Transverse colon (tissue), 4 donors: ENCODE measurements at regions not wholly inside any gene's neighbourhood (a gene's known extent, or its start where the extent isn't known, plus 50 kb on each side); places are given as distances from the start of the nearest gene placed in this dataset.
"Not testable (repeated sequence)": the region's sequence is repeated elsewhere in the genome, so short reads cannot be mapped to it uniquely, and the experiment has no call there.

Source experiments
- DNase-seq: peaks from one replicate; pipeline ENCODE4 v3.0.0-alpha.2; 2019
- H3K27ac ChIP-seq, 4 donors: fragments of 200-600 bp; sonication (generic); 2 replicates each; pipeline ENCODE4 v1.5.1; 2016 to 2018; ENCODE audit warnings: inconsistent platforms in 4 of 4
- H3K27me3 ChIP-seq: fragments of 200-600 bp; sonication (generic); 2 replicates; pipeline ENCODE4 v1.5.1; 2017; ENCODE audit warnings: inconsistent platforms
- H3K36me3 ChIP-seq, 4 donors: fragments of 200-600 bp; sonication (generic); 2 replicates each; pipeline ENCODE4 v1.5.1; 2017 to 2019; ENCODE audit warnings: inconsistent platforms in 4 of 4
- H3K4me1 ChIP-seq, 4 donors: fragments of 200-600 bp; sonication (generic); 2 replicates each; pipeline ENCODE4 v1.5.1; 2017 to 2020; ENCODE audit warnings: inconsistent platforms in 4 of 4
- H3K4me3 ChIP-seq, 4 donors: fragments of 200-600 bp; sonication (generic); 1 replicate in 1 of 4; 2 replicates in 3 of 4; pipeline versions ENCODE4 v1.5.1 to v1.6.1; 2017 to 2019; ENCODE audit warnings: inconsistent platforms in 4 of 4
- H3K9me3 ChIP-seq, 2 donors: fragments of 200-600 bp; sonication (generic); 2 replicates each; pipeline ENCODE4 v1.5.1; 2017 to 2019; ENCODE audit warnings: inconsistent platforms in 2 of 2
- CTCF ChIP-seq, 5 experiments: fragments of 200-600 bp in 3 of 5; fragments of 450-650 bp in 2 of 5; sonication (generic) in 3 of 5; IDR thresholded peaks; 1 replicate in 2 of 5; 2 replicates in 3 of 5; pipeline ENCODE4 v1.5.1; 2016 to 2017; ENCODE audit warnings: antibody characterized with exemption in 5 of 5, inconsistent platforms in 3 of 5, mild to moderate bottlenecking in 2 of 5, moderate library complexity in 1 of 5
- EP300 ChIP-seq: sonication (generic); formaldehyde crosslinking; IDR thresholded peaks from one replicate; pipeline ENCODE4 v1.6.1; 2017; ENCODE audit warnings: antibody characterized with exemption, low read depth
- POLR2A ChIP-seq: fragments of 450-650 bp; IDR thresholded peaks from one replicate; pipeline ENCODE4 v1.6.1; 2016; ENCODE audit warnings: antibody characterized with exemption, mild to moderate bottlenecking, moderate library complexity
- POLR2AphosphoS5 ChIP-seq, 3 donors: sonication (generic); formaldehyde crosslinking; IDR thresholded peaks; one replicate each; pipeline ENCODE4 v1.6.1; 2016; ENCODE audit warnings: antibody characterized with exemption in 3 of 3
- WGBS, 2 donors: methylation state at CpG; one replicate each; pipeline ENCODE4 v1.1.5; 2018; ENCODE audit warnings: low coverage in 1 of 2; 5-methylcytosine and 5-hydroxymethylcytosine counted together
- in situ Hi-C, 4 donors: fragments of 200-750 bp; cut with MboI; loops; one replicate each; pipeline versions ENCODE4 v1.15.0 to v1.15.1; 2017; ENCODE audit warnings: low sequenced_read_pairs in 3 of 4, low pct_ligation_motif_present in 1 of 4, low pct_unique_long_range_greater_than_20kb in 1 of 4
- intact Hi-C: fragments of 100-400 bp; cut with DNase I; formaldehyde crosslinking; loops from one replicate; pipeline ENCODE4 v1.15.1; 2023; ENCODE audit warnings: low total_unique reads

DNA sequence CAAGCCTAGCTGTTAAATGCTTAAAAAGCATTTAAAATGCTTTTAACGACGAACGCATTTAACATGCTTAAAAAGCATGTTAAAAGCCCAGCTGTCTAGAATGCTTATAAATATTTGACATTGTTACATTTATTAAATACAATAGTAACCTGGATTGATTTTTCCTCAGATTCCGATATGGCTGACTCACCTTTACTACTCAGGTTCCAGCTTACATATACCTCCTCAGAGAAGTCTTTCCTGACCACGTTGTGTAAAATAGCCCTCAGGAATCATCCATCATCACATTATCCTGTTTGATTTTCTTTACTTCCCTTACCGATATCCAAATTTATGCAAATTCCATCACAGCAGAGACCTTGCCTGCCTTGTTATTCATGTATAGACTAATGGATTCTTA lies 51.4 kb downstream of the SLC41A2 start:
- peaks cover 0 to 9% (median 0%) of the 10 kb centered on the region in 4 donors for H3K4me1 ChIP-seq
- 92 to 100% methylated on average over 4 to 6 of the region's 6 CpGs for WGBS, 2 donors
- H3K27ac ChIP-seq = no peak overlapping the region
- intact Hi-C loops (no loop called here), in situ Hi-C loops (no loop called here)
- no peaks in the 10 kb centered on the region for H3K9me3 ChIP-seq
- H3K27me3 ChIP-seq = no peaks in the 10 kb centered on the region
- no peaks in the 10 kb centered on the region for H3K36me3 ChIP-seq
- TF ChIP-seq CTCF (IDR thresholded peaks at IDR 0.05) (no peak), EP300 (no peak), POLR2A (no peak), POLR2AphosphoS5 (IDR thresholded peaks at IDR 0.05) (no peak)
- no peak for DNase-seq
- no peak overlapping the region for H3K4me3 ChIP-seq

GRCh38 chr12:104905446-104905845 lies 52.6 kb downstream of the SLC41A2 start:
- DNase-seq, H3K9me3 ChIP-seq, intact Hi-C loops, H3K4me1 ChIP-seq, H3K4me3 ChIP-seq, H3K27ac ChIP-seq, H3K36me3 ChIP-seq, H3K27me3 ChIP-seq, in situ Hi-C loops: not testable (repeated sequence)
- WGBS, 2 donors = 98% methylated on average over 16 of the region's 24 CpGs; no CpG with 5 or more reads in 1 of the 2 donors

DNA sequence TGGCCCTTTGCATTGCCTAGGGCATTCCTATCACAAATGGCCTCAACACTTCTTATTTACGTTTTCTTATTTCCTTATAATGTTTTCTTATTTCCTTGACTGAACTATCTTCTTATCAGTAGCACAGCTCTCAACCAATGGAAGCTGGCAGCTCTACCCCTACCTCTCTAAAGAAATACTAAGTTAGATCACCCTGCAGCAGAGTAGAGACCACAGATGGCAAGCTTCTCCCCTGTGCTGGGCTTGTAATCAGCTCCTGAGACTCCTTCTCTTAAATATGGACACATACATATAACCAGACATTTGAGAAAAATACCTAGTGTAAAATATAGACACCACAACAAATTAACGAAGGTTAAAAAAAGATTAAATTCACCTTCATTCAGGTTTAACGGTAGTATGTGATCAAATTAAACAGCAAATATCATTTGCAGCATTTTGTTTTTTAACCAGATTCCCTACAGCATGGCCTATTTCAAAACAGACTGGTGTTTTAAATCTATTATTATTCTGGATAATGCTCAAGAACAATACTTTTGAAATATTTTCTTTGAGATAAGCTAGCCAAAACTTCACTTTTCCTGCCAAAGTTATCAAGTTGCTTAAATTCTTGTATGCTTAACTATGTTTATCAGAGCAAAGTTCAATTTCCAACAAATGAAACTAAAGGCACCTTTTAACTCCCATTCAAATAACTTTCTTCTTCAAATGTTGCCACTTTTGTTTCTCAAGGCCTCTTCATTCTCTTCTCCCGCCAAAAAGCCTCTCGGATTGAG lies 54.3 kb downstream of the SLC41A2 start:
- H3K9me3 ChIP-seq = peaks cover 0 to 6% of the 10 kb centered on the region in 2 donors
- no peak overlapping the region for H3K4me3 ChIP-seq
- TF ChIP-seq POLR2AphosphoS5 (IDR thresholded peaks at IDR 0.05) (no peak), POLR2A (no peak), CTCF (IDR thresholded peaks at IDR 0.05) (no peak), EP300 (no peak)
- H3K36me3 ChIP-seq = no peaks in the 10 kb centered on the region
- WGBS, 2 donors = 64 to 80% methylated on average over 4 to 5 of the region's 5 CpGs
- in situ Hi-C loops = no loop called here
- H3K27ac ChIP-seq = no peak overlapping the region
- no peak for DNase-seq
- H3K4me1 ChIP-seq = peaks cover 0 to 9% (median 0%) of the 10 kb centered on the region in 4 donors
- intact Hi-C loops = no loop called here
- H3K27me3 ChIP-seq = no peaks in the 10 kb centered on the region

- no peak overlapping the region for H3K27ac ChIP-seq
- peaks cover 0 to 9% of the 10 kb centered on the region in 2 donors for H3K9me3 ChIP-seq
- no peak overlapping the region for H3K4me3 ChIP-seq
- no peaks in the 10 kb centered on the region for H3K36me3 ChIP-seq
- intact Hi-C loops (no loop called here), in situ Hi-C loops (no loop called here)
- DNase-seq = no peak
- H3K4me1 ChIP-seq = peaks cover 0 to 9% (median 0%) of the 10 kb centered on the region in 4 donors
- TF ChIP-seq POLR2A (no peak), CTCF (IDR thresholded peaks at IDR 0.05) (no peak), EP300 (no peak)
- H3K27me3 ChIP-seq = no peaks in the 10 kb centered on the region
Measured at GRCh38 chr12:104902125-104902524, 56.0 kb downstream of the SLC41A2 start.

DNA sequence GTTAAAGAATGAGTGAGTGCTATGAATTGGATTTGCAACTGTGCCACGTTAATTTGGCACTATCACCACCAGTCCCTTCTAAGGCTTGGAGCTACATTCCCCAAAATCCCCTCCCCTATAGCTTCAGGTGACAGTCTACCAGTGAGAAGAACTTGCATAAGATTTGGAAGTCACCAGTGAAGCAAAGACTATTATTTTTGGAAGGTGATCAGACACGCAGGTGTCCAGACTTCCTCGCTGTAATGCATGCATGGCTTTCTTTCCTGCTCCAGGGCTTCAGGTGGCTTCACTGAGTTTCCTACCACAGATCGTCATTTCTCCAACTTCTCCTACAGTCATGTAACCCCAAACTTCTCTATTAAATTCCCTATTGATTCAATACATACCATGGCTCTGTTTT lies 61.4 kb downstream of the SLC41A2 start:
- Histone ChIP-seq H3K27me3 (no peaks in the 10 kb centered on the region), H3K4me1 (no peaks in the 10 kb centered on the region), H3K4me3 (no peak overlapping the region), H3K9me3 (peaks cover 0 to 9% of the 10 kb centered on the region in 2 donors), H3K27ac (no peak overlapping the region), H3K36me3 (no peaks in the 10 kb centered on the region)
- WGBS, 2 donors = 50 to 76% methylated on average over 1 to 4 of the region's 4 CpGs
- in situ Hi-C loops (no loop called here), intact Hi-C loops (no loop called here)
- DNase-seq = no peak
- no peak for TF ChIP-seq EP300
- TF ChIP-seq CTCF (IDR thresholded peaks at IDR 0.05) = no peak
- no peak for TF ChIP-seq POLR2AphosphoS5 (IDR thresholded peaks at IDR 0.05)
- no peak for TF ChIP-seq POLR2A
